NCI-H460 (cell line): ENCODE measurements at regions not wholly inside any gene's neighbourhood (a gene's known extent, or its start where the extent isn't known, plus 50 kb on each side); places are given as distances from the start of the nearest gene placed in this dataset.

Source experiments
- DNase-seq: peaks from one replicate; pipeline ENCODE4 v3.0.0-alpha.2; 2016; ENCODE audit warnings: low read depth; ENCODE audit errors: extremely low read depth

DNA sequence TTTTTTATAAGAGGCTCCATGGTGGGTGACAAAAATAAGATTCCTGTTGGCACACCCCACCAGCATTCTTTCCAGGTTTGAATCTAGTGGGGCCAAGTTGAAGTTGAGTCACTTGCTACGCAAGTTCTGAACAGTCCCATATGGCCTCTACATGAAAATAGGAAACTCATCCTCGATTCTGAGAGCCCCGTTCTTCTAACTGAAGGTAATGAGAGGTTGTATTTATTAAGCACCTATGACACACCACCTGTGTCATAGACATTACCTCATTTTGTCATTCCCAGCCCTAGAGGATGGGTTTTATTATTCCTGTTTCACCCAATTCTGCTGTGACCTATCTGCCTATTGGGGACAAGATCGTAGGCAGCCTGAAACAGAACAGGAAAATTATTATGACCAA is 131.7 kb downstream of the ACTL7B start:
- no peak for DNase-seq

DNA sequence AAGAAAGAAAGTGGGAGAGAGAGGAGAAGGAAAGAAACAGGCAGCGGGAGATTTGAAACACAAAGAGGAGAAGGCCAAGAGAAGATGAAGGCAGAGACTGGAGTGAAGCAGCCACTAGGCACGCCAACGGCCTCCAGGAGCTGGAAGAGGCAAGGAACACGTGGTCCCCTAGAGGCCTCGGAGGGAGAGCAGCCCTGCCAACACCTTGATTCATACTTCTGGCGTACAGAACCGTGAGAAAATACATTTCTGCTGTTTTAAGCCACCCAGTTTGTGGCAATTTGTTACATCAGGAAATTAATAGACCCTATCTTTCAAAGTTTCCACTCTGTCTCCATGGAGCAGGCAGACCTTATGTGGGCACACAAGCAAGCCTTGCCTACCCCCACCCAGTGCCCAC is 133.4 kb downstream of the ACTL7B start:
- DNase-seq: no peak

DNA sequence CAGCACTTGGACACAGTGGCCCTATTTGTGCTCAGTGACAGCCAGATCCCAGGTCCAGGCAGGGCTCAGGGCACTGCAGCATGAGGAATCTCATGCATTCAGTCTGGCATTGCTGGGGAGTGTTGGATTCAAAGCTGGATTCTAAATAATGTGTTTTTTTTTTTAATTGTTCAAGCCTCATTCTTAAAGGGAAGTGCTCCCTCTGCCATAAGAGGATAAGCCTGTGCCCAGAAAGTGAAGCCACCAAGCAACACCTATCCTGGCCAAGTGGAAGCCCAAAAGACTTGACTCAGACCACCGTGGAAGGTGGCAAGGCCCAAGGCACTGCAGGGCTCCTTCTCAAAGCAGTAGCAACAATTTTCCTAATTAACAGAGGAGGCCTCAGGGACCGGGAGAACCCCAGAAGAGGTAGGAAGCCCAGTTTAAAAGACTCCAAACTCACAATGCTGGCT is 135.6 kb downstream of the ACTL7B start:
- no peak for DNase-seq

DNA sequence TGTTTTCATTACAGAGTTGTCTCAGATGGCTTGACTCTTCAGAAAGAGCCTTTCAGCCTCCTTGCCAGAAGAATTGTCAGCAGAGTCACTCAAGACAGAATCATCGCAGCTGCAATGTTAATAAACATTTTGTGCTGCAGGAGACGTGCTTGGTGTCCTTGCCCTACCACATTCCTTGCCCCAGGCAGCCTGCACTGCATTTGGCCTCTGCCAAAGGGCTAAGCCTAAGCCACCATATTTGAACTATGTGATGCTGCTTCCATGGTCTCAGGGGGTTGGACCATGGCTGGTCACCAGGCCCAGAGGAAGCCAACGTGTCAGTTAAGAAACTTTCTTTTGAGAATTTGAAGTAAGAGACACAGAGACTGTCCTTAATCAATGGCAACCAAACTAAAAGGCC is 145.4 kb downstream of the ACTL7B start:
- no peak for DNase-seq

DNA sequence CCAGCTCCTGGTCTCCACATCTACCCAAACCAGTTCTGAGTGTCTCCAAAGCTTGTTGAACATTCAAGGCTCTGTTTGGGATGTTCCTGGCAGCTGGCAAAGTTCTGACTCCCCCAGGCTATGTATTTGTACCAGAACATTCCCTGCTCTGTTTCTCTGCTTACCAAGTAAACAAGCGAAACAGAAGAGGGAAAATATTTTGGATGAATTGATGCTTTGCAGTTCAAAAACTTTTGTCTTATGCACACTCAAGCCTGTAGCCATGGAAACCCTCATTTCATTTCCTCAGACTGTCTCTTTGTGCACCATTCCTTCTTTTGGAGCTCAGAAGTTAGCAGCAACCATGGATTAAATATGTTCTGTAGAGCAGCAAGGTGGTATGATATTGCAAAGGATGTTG is 145.8 kb downstream of the ACTL7B start:
- no peak for DNase-seq

DNA sequence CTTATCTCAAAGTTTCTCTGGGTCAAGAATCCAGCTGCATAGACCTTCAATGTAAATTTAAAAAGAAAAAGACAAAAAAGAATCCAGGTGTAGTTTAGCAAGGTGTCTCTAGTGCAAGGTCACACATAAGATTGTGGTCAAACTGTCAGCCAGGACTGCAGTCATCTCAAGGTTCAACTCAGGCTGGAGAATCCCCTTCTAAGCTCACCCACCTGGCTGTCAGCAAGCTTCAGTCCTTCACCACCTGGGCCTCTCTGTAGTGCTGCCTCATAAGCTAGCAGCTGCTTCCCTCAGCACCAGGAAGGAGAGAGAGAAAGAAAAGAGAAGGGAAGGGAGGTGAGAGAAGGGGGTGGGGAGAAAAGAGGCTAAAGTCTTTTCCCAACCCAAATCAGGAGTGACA is 146.7 kb downstream of the ACTL7B start:
- DNase-seq: no peak

DNA sequence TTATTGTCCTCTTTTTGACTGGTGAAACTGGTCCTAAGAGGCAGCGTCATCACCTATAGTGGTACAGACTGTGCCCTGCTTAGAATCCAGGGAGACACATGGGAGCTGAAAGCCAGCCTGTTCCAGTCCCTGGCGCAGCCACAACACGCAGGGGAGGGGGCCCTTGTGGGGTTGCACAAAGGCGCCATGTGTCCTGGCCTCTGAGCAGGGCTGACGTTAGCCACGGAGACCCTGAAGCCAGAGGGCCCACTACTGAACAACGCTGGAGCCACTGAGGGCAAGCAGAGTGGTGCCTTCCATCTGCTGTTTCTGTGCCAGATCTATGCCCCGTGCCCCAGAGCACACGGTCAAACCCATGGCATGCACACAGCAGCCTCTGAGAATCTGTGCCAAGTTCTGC is 147.3 kb downstream of the ACTL7B start:
- no peak for DNase-seq

DNA sequence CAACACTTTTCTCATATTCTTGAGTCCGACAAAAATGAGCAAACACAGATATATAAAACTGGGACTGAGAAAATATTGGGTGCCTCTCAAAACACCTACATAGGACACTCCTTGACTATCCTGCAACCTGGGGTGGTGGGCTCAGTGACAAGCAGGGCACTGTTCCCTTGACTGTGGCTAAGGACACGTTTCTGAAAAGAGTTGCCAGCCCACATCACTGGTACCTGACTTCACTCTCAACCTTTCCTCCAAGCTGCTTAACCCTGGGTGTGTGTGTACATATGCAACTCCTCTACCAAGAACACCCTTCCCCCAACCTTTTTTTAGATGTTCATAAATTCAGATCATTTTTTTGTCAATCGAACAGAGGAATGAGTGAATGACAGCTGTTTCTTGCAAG is 148.7 kb downstream of the ACTL7B start:
- no peak for DNase-seq

DNA sequence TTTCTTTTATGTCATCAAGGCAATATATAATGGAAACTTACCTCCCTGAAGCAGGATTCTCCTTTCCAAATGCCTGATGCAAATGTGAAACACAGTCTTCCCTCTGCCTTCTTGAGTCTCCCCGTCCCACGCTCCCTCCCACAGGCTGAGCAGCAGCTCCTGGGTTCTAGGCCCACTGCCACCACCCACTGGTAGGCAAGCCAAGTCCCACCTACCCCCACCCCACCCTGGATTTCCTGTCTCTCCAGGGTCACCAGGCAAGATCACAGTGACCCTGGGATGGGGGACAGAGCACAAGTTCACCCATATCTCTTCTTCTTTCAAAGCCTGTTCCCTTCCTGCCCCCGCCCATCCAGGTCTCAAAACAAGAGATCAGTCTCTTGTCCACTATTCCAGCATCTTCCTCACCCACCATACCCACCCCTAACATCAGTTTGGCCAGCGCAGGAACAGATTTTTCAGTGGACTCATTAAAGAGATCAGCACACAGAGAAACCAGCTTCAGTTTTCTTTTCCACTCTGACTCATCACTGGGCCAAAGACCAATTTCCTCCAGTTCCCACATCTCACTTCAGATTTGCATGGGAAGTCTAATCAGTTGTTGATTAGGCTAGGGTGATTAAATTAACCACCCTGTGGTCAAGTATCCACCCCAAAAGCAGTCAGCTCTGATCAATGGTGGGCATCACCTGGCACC is 151.5 kb downstream of the ACTL7B start:
- DNase-seq: no peak

DNA sequence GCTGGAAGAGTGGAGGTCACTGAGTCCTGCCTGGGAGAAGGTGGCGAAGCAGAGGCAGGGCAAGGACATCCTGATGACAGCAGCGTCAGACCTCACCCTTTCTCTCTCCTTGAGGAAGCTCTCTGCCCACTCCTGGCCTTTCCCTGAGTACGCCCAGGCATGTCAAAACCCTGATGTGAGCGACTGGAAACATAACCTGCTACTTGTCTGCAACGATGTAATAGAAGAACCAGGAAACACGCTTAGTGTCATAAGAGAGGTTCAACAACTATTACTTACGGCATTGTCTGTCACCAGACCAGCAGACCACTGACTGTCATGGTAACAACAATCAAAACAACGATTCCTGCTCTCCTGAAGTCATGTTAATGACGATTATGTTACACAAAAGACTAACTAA is 152.4 kb downstream of the ACTL7B start:
- DNase-seq: no peak

DNA sequence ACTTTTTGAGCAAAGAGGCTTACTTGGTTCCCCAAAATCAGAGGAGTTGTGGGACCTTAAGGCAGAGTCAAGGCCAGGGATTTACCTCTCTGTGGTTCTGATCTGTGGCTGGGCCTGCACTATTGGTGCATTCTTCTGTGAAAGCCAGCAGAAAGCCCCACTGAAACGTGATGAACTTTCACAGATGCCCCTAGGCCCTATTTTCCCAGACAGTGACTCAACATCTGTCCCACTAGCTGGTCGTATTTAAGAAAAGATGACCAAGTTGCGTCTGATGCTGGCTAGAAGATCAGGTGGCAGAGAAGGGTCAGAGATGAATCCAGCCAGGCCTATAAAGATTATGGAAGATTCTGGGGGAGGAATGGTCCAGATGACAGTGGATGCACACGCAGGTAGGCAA is 153.1 kb downstream of the ACTL7B start:
- DNase-seq: no peak

DNA sequence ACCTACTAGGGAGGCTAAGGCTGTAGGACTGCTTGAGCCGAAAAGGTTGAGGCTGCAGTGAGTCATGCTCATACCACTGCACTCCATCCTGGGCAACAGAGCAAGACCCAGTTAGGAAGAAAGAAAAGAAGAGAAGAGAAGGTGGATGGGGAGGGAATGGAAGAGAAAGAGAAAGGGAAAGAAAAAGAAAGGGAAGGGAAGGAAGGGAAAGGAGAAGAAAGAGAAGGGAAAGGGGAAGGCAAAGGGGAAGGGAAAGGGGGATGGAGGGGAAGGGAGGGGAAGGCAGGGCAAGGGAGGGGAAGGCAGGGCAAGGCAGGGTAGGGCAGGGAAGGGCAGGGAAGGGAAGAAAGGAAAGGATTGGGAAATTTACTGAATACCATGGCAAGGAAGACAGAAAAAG is 157.0 kb downstream of the ACTL7B start:
- no peak for DNase-seq

DNA sequence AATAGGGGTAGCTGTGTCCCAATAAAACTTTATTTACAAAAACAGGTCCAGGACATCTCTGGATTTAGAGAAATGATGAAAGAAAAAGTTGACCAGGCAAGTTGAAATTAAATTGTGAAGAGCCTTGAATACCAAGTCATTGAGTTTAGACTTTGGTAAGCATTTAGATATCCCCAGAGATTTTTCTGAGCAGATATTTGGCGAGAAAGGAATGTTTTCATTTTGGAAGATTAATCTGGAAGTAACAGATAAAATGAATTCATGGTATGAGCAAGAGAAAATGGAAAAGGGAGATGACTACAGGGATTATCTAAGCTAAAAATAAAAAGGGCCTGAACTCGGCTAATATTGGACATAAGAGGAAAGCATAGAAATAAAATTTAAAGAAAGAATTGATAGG is 157.6 kb downstream of the ACTL7B start:
- DNase-seq: no peak

DNA sequence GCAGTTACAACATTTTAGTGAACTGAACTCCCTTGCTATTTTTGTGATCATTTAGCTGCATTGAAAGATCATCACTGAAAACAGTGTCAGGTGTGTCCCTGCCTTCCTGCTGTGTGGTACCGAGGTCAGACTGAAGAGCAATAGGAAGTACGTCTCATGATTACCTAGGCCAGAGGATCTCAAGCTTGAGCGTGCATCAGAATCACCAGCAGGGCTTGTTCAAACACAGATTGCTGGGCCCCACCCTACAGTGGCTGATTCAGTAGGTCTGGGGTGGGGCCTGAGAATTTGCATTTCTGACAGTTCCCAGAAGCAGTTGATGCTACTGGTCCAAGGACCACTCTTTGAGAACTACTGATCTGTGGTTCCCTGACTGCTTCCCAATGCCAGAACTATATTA is 159.6 kb downstream of the ACTL7B start:
- DNase-seq: no peak

DNA sequence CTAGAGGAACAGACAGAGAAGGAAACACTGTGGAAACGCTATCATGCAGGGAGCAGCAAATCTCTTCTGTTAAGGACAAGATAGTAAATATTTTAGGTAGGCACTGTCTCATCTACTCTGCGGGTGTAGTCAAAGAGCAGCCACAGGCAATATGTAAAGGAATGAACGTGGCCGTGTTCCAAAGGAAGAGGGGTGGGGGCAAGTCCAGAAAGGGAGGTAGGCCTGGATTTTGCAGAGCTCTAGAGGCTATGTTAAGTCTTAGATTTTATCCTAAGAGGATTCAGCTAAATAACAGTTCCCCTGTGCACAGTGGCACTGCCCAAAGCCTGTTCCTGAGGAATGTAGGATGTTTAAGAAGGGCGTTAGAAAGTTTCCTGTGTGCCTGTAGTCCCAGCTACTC is 161.6 kb downstream of the ACTL7B start:
- no peak for DNase-seq

DNA sequence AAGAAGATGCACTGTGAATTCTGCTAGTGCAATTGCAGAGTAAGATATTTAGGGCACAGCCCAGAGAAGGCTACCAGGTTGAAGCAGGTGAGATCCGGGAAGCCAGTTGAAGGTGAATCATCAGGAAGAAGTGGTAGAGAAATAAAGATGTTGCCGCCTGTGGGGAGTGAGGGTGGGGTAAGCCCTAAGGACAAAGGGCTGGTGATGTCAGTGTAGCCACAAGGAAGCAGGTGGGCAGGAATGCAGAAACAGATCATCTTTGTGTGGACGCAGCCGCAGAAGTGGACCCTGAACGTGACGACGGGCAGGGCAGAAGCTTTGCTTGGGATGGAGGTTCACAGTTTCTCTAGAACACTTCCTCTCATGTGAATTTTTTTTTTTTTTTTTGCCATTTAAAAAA is 164.2 kb downstream of the ACTL7B start:
- no peak for DNase-seq

DNA sequence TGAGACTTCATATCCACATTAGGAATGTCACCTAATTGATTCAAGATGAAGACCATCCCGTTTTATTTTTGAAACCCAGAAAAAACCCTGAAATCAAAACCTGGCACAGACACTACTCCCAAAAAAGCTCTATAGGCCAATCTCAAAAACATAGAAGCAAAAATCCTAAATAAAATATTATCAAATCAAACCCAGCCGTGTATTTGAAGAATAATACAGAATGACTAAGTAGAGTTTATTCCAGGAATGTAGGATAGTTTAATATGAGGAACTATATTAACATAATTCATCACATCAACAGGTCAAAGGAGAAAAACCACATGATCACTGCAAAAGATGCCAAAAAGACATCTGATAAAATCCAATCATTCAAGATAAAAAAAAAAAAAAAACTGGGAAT is 167.1 kb downstream of the ACTL7B start:
- no peak for DNase-seq

DNA sequence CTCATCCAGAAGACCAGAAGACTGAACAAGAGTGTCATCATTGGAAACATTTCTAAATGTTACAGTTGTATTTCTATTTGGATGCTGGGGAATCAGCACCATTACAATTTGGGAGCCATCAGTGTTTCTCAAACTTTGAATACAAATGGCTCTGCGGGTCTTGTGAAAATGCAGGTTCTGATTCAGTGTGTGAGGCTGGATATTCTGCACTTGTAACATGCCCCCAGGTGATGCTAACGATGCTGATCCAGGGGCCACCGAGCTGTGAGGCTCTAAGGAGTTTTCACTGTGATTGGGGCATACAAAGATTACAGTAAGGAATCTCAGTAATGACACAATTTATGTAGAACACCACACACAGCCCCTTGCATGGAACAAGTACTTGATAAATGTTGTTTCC is 167.7 kb downstream of the ACTL7B start:
- no peak for DNase-seq

DNA sequence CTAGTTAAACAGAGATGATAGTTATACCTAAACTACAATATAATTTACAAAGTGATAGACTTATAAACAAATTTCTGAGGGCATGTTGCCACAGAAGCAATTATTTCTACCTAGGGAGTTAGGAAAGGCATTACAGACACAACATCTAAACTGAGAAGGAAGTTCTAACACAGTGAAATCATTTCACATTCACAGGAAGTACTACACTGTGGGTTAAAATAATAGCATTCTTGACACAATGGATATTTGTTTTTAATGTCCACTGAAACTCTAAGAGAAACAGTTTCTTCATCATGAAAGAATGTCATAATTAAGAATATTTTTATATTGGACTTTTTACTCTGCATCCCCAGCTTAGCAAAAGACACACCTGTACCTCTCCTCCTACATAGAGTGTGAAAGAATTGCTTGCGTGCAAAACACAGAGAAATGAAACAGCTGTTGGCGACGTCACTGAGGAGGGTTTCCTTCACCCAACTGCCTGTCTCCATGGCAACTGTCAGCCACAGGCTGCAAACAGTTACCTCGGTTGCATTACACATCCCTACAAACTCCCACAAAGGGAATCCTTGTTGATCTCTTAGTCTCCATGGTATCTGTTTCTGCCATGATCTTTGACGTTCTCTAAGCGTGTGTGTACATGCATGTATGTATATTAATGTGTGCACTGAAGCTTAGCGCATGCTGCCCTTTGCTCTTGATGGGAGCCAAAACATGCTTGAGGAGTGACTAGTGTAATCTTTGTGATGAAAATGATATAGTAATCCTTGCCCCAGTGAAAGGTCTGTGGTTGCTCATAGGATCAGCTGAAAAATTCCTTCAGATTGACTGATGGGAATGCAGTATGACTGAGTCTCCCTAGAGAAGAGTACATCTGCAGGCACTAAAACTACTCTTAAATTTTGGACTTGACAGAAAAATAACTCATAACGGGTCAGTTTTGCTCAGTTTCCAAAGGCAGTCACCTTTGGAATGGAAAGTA is 168.5 kb downstream of the ACTL7B start:
- no peak for DNase-seq

DNA sequence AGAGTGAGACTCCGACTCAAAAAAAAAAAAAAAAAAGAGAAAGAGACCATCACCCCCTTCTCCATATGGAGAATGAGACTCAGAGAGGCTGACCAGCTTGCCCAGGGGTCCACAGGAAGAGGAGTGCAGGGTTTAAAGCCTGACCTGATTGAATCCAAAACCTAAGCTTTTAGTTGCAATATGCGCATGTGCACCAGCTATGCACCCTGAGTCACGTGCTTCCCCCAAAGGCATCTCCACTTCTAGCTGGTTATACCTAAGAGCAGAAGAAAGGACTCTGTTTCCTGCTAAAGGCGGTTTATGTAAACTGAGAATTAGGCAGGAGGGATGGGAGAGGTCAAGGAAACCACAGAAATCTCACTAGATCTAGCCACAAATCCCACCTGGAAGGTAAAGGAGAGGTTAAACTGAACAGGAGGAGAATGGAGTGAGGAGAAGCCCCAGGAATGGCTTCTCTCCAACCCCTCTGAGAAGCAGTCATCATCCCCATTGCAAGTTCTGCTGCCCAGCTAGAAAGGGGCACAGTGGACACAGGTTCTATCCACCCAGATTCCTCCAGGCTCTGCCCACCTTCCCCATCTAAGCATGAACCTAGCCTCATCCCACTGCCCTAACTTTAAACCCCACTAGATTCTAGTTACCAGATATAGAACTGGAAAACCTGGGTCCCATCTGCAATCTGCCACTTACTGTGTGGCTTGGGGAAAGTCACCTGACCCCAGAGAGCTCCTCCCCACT is 171.3 kb downstream of the ACTL7B start:
- no peak for DNase-seq

DNA sequence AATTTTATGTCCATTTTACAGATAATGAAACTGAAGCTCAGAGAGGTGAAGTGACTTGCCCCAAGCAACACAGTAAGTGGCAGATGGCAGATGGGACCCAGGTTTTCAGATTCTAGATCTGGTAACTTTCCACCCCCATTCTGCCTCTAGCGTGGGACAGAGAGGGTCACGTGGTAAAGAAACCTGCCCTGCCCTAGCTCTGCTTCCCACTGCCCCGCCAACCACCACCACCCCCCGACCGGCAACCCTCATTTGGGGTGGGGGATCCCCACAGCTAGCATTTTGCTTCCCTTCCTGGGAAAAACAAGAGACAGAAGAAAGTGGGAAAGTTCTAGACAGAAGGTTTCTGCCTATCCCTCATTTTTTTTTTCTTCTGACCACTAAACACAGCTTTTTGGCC is 172.5 kb downstream of the ACTL7B start:
- no peak for DNase-seq
